ENCODE measurements at regions not wholly inside any gene's neighbourhood (a gene's known extent, or its start where the extent isn't known, plus 50 kb on each side); places are given as distances from the start of the nearest gene placed in this dataset.

GRCh38 chr14:65195042-65195719 lies 92.9 kb upstream of the MAX start:
- TF ChIP-seq FOXP2 (optimal IDR thresholded peaks at IDR 0.05; ENCODE audit: borderline replicate concordance, extremely low read depth, extremely low read length, insufficient read depth) (no peak), REST (IDR thresholded peaks at IDR 0.05; ENCODE audit: insufficient read depth in 1 of 2, low read depth in 2 of 2, low read length in 2 of 2) (no peak), SIN3A (IDR thresholded peaks at IDR 0.05; ENCODE audit: borderline replicate concordance, insufficient read depth, low read length) (no peak)

- TF ChIP-seq POLR2AphosphoS5 (IDR thresholded peaks at IDR 0.05; ENCODE audit: low read depth, low read length) = no peak
These were observed 96.0 kb upstream of the MAX start for GRCh38 chr14:65198346-65198745.

- TF ChIP-seq TAF1 (IDR thresholded peaks at IDR 0.05; ENCODE audit: borderline replicate concordance, insufficient read depth, low read length) (no peak), SIN3A (IDR thresholded peaks at IDR 0.05; ENCODE audit: borderline replicate concordance, insufficient read depth, low read length) (no peak), FOXP2 (optimal IDR thresholded peaks at IDR 0.05; ENCODE audit: borderline replicate concordance, extremely low read depth, extremely low read length, insufficient read depth) (no peak), REST (IDR thresholded peaks at IDR 0.05; ENCODE audit: insufficient read depth in 1 of 2, low read depth in 2 of 2, low read length in 2 of 2) (no peak), POLR2AphosphoS5 (IDR thresholded peaks at IDR 0.05; ENCODE audit: low read depth, low read length) (no peak)
These were observed 98.1 kb upstream of the MAX start for GRCh38 chr14:65200454-65200853.

- TF ChIP-seq REST (IDR thresholded peaks at IDR 0.05; ENCODE audit: insufficient read depth in 1 of 2, low read depth in 2 of 2, low read length in 2 of 2) (no peak), FOXP2 (optimal IDR thresholded peaks at IDR 0.05; ENCODE audit: borderline replicate concordance, extremely low read depth, extremely low read length, insufficient read depth) (no peak), SIN3A (IDR thresholded peaks at IDR 0.05; ENCODE audit: borderline replicate concordance, insufficient read depth, low read length) (no peak), TAF1 (IDR thresholded peaks at IDR 0.05; ENCODE audit: borderline replicate concordance, insufficient read depth, low read length) (no peak), POLR2AphosphoS5 (IDR thresholded peaks at IDR 0.05; ENCODE audit: low read depth, low read length) (no peak)
These were observed 101.3 kb upstream of the MAX start for GRCh38 chr14:65203574-65203973.

GRCh38 chr14:65204056-65204455 lies 101.7 kb upstream of the MAX start:
- TF ChIP-seq FOXP2 (optimal IDR thresholded peaks at IDR 0.05; ENCODE audit: borderline replicate concordance, extremely low read depth, extremely low read length, insufficient read depth) (no peak), TAF1 (IDR thresholded peaks at IDR 0.05; ENCODE audit: borderline replicate concordance, insufficient read depth, low read length) (no peak)

GRCh38 chr14:65206078-65206447 lies 103.7 kb upstream of the MAX start:
- TF ChIP-seq REST (IDR thresholded peaks at IDR 0.05; ENCODE audit: insufficient read depth in 1 of 2, low read depth in 2 of 2, low read length in 2 of 2) = no peak
